GM12891 (cell line): ENCODE measurements at regions not wholly inside any gene's neighbourhood (a gene's known extent, or its start where the extent isn't known, plus 50 kb on each side); places are given as distances from the start of the nearest gene placed in this dataset.

ENCODE experiments used
- DNase-seq: peaks from one replicate; pipeline ENCODE4 v3.0.0; 2011; ENCODE audit warnings: low spot score; ENCODE audit not compliant: insufficient read length
- FAIRE-seq: peaks from 2 replicates; lab custom pipeline; 2011; peaks lifted over from hg19 to GRCh38; lab: Jason Lieb, UNC
- PAX5 ChIP-seq: IDR thresholded peaks from 2 replicates; pipeline ENCODE4 v1.6.1; 2011; ENCODE audit warnings: low read length, moderate library complexity, mild to moderate bottlenecking; ENCODE audit not compliant: insufficient read depth, severe bottlenecking
- POLR2A ChIP-seq: IDR thresholded peaks from 2 replicates; pipeline ENCODE4 v1.6.1; 2011; ENCODE audit warnings: low read depth, low read length, control low read depth
- POLR2AphosphoS5 ChIP-seq: IDR thresholded peaks from 2 replicates; pipeline ENCODE4 v1.6.1; 2011; ENCODE audit warnings: low read depth, low read length, control low read depth
- POU2F2 ChIP-seq: IDR thresholded peaks from 2 replicates; pipeline ENCODE4 v1.6.1; 2011; ENCODE audit warnings: low read depth, mild to moderate bottlenecking, control low read depth, low read length, moderate library complexity
- SPI1 ChIP-seq: IDR thresholded peaks from 2 replicates; pipeline ENCODE4 v1.6.1; 2011; ENCODE audit warnings: low read depth, low read length, control low read depth
- TAF1 ChIP-seq: IDR thresholded peaks from 2 replicates; pipeline ENCODE4 v1.6.1; 2011; ENCODE audit warnings: low read depth, low read length, control low read depth

- TF ChIP-seq POLR2AphosphoS5 (no peak), POLR2A (no peak), TAF1 (no peak), SPI1 (no peak), PAX5 (no peak), POU2F2 (no peak)
- DNase-seq (no peak), FAIRE-seq (no peak)
Measured at GRCh38 chr2:146939991-146940685, 904.7 kb upstream of the ACVR2A start.

- DNase-seq: no peak
- TF ChIP-seq PAX5: no peak
- no peak for TF ChIP-seq POLR2A
- no peak for TF ChIP-seq SPI1
- no peak for TF ChIP-seq POLR2AphosphoS5
- TF ChIP-seq POU2F2: no peak
- TF ChIP-seq TAF1: no peak
- no peak for FAIRE-seq
Measured at GRCh38 chr2:146934921-146935320, 909.9 kb upstream of the ACVR2A start.

GRCh38 chr2:146931109-146931508 lies 913.7 kb upstream of the ACVR2A start:
- FAIRE-seq (no peak), DNase-seq (no peak)
- no peak for TF ChIP-seq POU2F2
- no peak for TF ChIP-seq PAX5
- no peak for TF ChIP-seq POLR2AphosphoS5
- TF ChIP-seq POLR2A: no peak
- no peak for TF ChIP-seq TAF1
- TF ChIP-seq SPI1: no peak

- TF ChIP-seq POU2F2: no peak
- no peak for TF ChIP-seq SPI1
- no peak for TF ChIP-seq TAF1
- no peak for TF ChIP-seq PAX5
- TF ChIP-seq POLR2A: no peak
- TF ChIP-seq POLR2AphosphoS5: no peak
- DNase-seq: no peak
- no peak for FAIRE-seq
Measured at GRCh38 chr2:146927080-146927711, 917.6 kb upstream of the ACVR2A start.

- FAIRE-seq (no peak), DNase-seq (no peak)
- no peak for TF ChIP-seq POU2F2
- TF ChIP-seq TAF1: no peak
- no peak for TF ChIP-seq POLR2A
- no peak for TF ChIP-seq SPI1
- TF ChIP-seq PAX5: no peak
- TF ChIP-seq POLR2AphosphoS5: no peak
Measured at GRCh38 chr2:146918280-146918679, 926.5 kb upstream of the ACVR2A start.

GRCh38 chr2:146917431-146918042 lies 927.3 kb upstream of the ACVR2A start:
- DNase-seq (no peak), FAIRE-seq (no peak)
- TF ChIP-seq POU2F2 (no peak), TAF1 (no peak)

- DNase-seq (no peak), FAIRE-seq (no peak)
Measured at GRCh38 chr2:146916914-146917313, 927.9 kb upstream of the ACVR2A start.

GRCh38 chr2:146913476-146913875 lies 931.4 kb upstream of the ACVR2A start:
- no peak for FAIRE-seq
- TF ChIP-seq PAX5 (no peak), POLR2A (no peak), POU2F2 (no peak), SPI1 (no peak), POLR2AphosphoS5 (no peak)
- DNase-seq: no peak

More at GRCh38 chr2:146916914-146917313, 927.9 kb upstream of the ACVR2A start:
- TF ChIP-seq TAF1 (no peak), PAX5 (no peak), POU2F2 (no peak), POLR2A (no peak), SPI1 (no peak), POLR2AphosphoS5 (no peak)

- TF ChIP-seq SPI1 (no peak), POU2F2 (no peak), POLR2AphosphoS5 (no peak), TAF1 (no peak), POLR2A (no peak), PAX5 (no peak)
- DNase-seq: no peak
- FAIRE-seq: no peak
Measured at GRCh38 chr2:146912536-146912935, 932.3 kb upstream of the ACVR2A start.

- FAIRE-seq: no peak
- TF ChIP-seq PAX5: no peak
- no peak for TF ChIP-seq POLR2AphosphoS5
- no peak for TF ChIP-seq TAF1
- TF ChIP-seq POU2F2: no peak
- TF ChIP-seq POLR2A: no peak
- no peak for TF ChIP-seq SPI1
Measured at GRCh38 chr2:146908776-146909175, 936.1 kb upstream of the ACVR2A start.

GRCh38 chr2:146898083-146898482 lies 946.7 kb upstream of the ACVR2A start:
- DNase-seq (no peak), FAIRE-seq (no peak)
- no peak for TF ChIP-seq POLR2A
- TF ChIP-seq PAX5: no peak
- TF ChIP-seq POU2F2: no peak

More at GRCh38 chr2:146908776-146909175, 936.1 kb upstream of the ACVR2A start:
- DNase-seq: no peak

GRCh38 chr2:146894514-146894913 lies 950.3 kb upstream of the ACVR2A start:
- DNase-seq: no peak
- no peak for FAIRE-seq
- TF ChIP-seq TAF1 (no peak), POLR2AphosphoS5 (no peak), SPI1 (no peak), POLR2A (no peak), POU2F2 (no peak), PAX5 (no peak)
